HG03025 (cell line): ENCODE measurements at regions not wholly inside any gene's neighbourhood (a gene's known extent, or its start where the extent isn't known, plus 50 kb on each side); places are given as distances from the start of the nearest gene placed in this dataset.
A peak's percentile ranks its signal among the peaks of the same experiment; 100 is the strongest.

Experiments
- ATAC-seq: cut with Tn5 transposase; IDR thresholded peaks from one replicate; pipeline ENCODE4 v1.9.1; 2021; ENCODE audit warnings: mild to moderate bottlenecking, moderate library complexity; ENCODE audit not compliant: unreplicated experiment, low FRiP score

GRCh38 chr13:88926890-88927502 lies 1255.8 kb downstream of the SLITRK5 start:
- no peak for ATAC-seq

- no peak for ATAC-seq
These were observed 1261.8 kb downstream of the SLITRK5 start for GRCh38 chr13:88932950-88933349.

- ATAC-seq: no peak
These were observed 1266.2 kb downstream of the SLITRK5 start for GRCh38 chr13:88937384-88937783.

- ATAC-seq: no peak
These were observed 1274.6 kb downstream of the SLITRK5 start for GRCh38 chr13:88945793-88946192.

- ATAC-seq: no peak
These were observed 1277.3 kb downstream of the SLITRK5 start for GRCh38 chr13:88948501-88948900.

GRCh38 chr13:88958821-88959220 lies 1287.7 kb downstream of the SLITRK5 start:
- ATAC-seq: no peak

- no peak for ATAC-seq
These were observed 1305.3 kb downstream of the SLITRK5 start for GRCh38 chr13:88976466-88976865.

GRCh38 chr13:88978607-88979006 lies 1307.4 kb downstream of the SLITRK5 start:
- ATAC-seq: no peak

- ATAC-seq: peak; percentile 59
These were observed 1308.4 kb downstream of the SLITRK5 start for GRCh38 chr13:88979465-88980175.

- ATAC-seq: no peak
These were observed 1332.5 kb downstream of the SLITRK5 start for GRCh38 chr13:89003656-89004055.

- no peak for ATAC-seq
These were observed 1340.4 kb downstream of the SLITRK5 start for GRCh38 chr13:89011615-89012014.

GRCh38 chr13:89027694-89028306 lies 1356.6 kb downstream of the SLITRK5 start:
- ATAC-seq: no peak

GRCh38 chr13:89029062-89029461 lies 1357.9 kb downstream of the SLITRK5 start:
- ATAC-seq: no peak

GRCh38 chr13:89034015-89034414 lies 1362.8 kb downstream of the SLITRK5 start:
- ATAC-seq: no peak

GRCh38 chr13:89052699-89053098 lies 1381.5 kb downstream of the SLITRK5 start:
- ATAC-seq: no peak

GRCh38 chr13:89053418-89053817 lies 1382.2 kb downstream of the SLITRK5 start:
- ATAC-seq: no peak

GRCh38 chr13:89057274-89057673 lies 1386.1 kb downstream of the SLITRK5 start:
- ATAC-seq: no peak

- no peak for ATAC-seq
These were observed 1386.7 kb downstream of the SLITRK5 start for GRCh38 chr13:89057862-89058261.

- no peak for ATAC-seq
These were observed 1390.7 kb downstream of the SLITRK5 start for GRCh38 chr13:89061821-89062220.

- ATAC-seq: no peak
These were observed 1395.8 kb downstream of the SLITRK5 start for GRCh38 chr13:89066868-89067466.

GRCh38 chr13:89072979-89073378 lies 1401.8 kb downstream of the SLITRK5 start:
- no peak for ATAC-seq
